Left lung (tissue), 4 donors: ENCODE measurements at regions not wholly inside any gene's neighbourhood (a gene's known extent, or its start where the extent isn't known, plus 50 kb on each side); places are given as distances from the start of the nearest gene placed in this dataset.

Source experiments
- ATAC-seq: fragments of 200-7000 bp; cut with Tn5 transposase; one replicate; pipeline ENCODE4 v1.9.1; 2020; ENCODE audit warnings: moderate library complexity
- DNase-seq, 4 donors: peaks; one replicate each; pipeline ENCODE4 v3.0.0-alpha.2; 2013 to 2020
- H3K27ac ChIP-seq, 2 donors: fragments of 200-600 bp; sonication (generic) in 1 of 2; one replicate each; pipeline versions ENCODE4 v1.5.0 to v1.8.0; 2020 to 2021
- H3K27me3 ChIP-seq, 2 donors: fragments of 200-600 bp; sonication (generic) in 1 of 2; one replicate each; pipeline versions ENCODE4 v1.5.0 to v1.8.0; 2020 to 2021
- H3K36me3 ChIP-seq, 2 donors: fragments of 200-600 bp; sonication (generic) in 1 of 2; one replicate each; pipeline versions ENCODE4 v1.5.0 to v1.8.0; 2020 to 2021
- H3K4me1 ChIP-seq, 2 donors: fragments of 200-600 bp; one replicate each; pipeline ENCODE4 v1.8.0; 2021
- H3K4me3 ChIP-seq, 2 donors: fragments of 200-600 bp; sonication (generic) in 1 of 2; one replicate each; pipeline versions ENCODE4 v1.5.0 to v1.8.0; 2020 to 2021; ENCODE audit warnings: mild to moderate bottlenecking in 1 of 2
- H3K9me3 ChIP-seq, 2 donors: fragments of 200-600 bp; sonication (generic) in 1 of 2; one replicate each; pipeline versions ENCODE4 v1.5.0 to v1.8.0; 2020 to 2021
- CTCF ChIP-seq, 2 donors: fragments of 200-600 bp; sonication (generic) in 1 of 2; IDR thresholded peaks; one replicate each; pipeline versions ENCODE4 v1.5.0 to v1.8.0; 2021; ENCODE audit warnings: antibody characterized with exemption in 2 of 2
- intact Hi-C, 2 donors: fragments of 100-400 bp; cut with DNase I; formaldehyde crosslinking; loops; one replicate each; pipeline versions ENCODE4 v1.11.2 to v1.14.2; 2022
- donor health status: DM: no; HTN: yes; CAD: no.
- donor health status: DM: no; HTN: no; CAD: no.

DNA sequence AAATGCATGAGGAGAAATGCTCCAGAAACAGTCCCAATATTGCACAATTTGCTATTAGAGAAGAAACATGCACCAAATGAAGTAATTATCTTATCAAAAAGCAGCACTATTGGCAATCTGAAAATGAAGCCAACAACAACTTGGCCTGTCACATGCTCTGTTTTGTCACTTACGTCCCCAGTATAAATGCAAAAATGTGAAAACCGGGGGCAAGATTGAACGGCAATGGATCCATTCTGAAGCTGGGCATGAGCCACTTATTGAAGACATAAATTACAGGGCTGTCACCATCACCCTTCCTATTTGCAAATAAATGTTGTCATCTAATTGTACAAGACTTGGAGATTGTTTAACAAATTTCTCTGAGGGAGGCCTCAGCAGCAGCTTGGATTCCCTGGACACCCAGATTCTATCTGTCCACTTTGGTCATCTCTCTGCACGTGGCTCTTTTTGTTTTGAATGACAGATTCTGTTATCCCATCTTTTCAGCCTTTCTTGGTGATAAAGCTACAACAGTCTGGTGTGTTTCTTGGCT, 180.2 kb upstream of the CDH5 start:
- no peaks in the 10 kb centered on the region for H3K36me3 ChIP-seq
- no peaks in the 10 kb centered on the region for H3K9me3 ChIP-seq
- no peak for TF ChIP-seq CTCF (IDR thresholded peaks at IDR 0.05)
- no peak overlapping the region for H3K27ac ChIP-seq
- ATAC-seq (no peak), DNase-seq (no peak)
- H3K4me1 ChIP-seq, result no peaks in the 10 kb centered on the region
- intact Hi-C loops, result no loop called here
- no peaks in the 10 kb centered on the region for H3K27me3 ChIP-seq
- H3K4me3 ChIP-seq, result no peak overlapping the region

DNA sequence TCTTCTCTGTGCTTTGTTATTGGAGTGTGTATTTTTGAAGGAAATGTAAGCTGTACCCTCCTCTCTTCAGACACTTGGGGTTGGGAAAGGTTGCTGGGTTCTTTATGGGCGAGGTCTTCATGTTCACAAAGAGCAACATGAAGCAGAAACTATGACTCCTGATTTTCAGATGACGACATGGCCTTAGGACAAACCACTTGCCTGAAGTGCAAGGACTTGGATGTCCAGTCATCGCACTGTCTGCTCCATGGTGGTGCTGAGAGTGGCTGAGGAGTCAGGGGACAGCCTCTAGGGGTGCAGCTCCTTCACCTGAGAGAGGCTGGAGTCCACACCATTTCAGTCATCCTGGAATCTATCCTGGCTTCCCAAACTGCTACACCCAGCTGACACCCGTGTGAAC, 183.9 kb upstream of the CDH5 start:
- H3K27me3 ChIP-seq, result no peaks in the 10 kb centered on the region
- no peak overlapping the region for H3K27ac ChIP-seq
- ATAC-seq (no peak), DNase-seq (no peak)
- no peaks in the 10 kb centered on the region for H3K4me1 ChIP-seq
- H3K36me3 ChIP-seq, result no peaks in the 10 kb centered on the region
- peaks cover 0 to 11% of the 10 kb centered on the region in 2 donors for H3K9me3 ChIP-seq
- no peak for TF ChIP-seq CTCF (IDR thresholded peaks at IDR 0.05)
- no peak overlapping the region for H3K4me3 ChIP-seq
- intact Hi-C loops, result no loop called here

GRCh38 chr16:66176731-66177130, 189.8 kb upstream of the CDH5 start:
- Histone ChIP-seq H3K36me3 (no peaks in the 10 kb centered on the region), H3K27me3 (no peaks in the 10 kb centered on the region), H3K27ac (no peak overlapping the region), H3K4me3 (no peak overlapping the region), H3K9me3 (peaks cover 0 to 11% of the 10 kb centered on the region in 2 donors), H3K4me1 (no peaks in the 10 kb centered on the region)
- TF ChIP-seq CTCF (IDR thresholded peaks at IDR 0.05), result no peak
- ATAC-seq (no peak), DNase-seq (no peak)
- intact Hi-C loops, result no loop called here

GRCh38 chr16:66176111-66176510, 190.4 kb upstream of the CDH5 start:
- H3K4me1 ChIP-seq, result no peaks in the 10 kb centered on the region
- H3K36me3 ChIP-seq, result no peaks in the 10 kb centered on the region
- H3K9me3 ChIP-seq, result peaks cover 0 to 11% of the 10 kb centered on the region in 2 donors
- no peak for TF ChIP-seq CTCF (IDR thresholded peaks at IDR 0.05)
- intact Hi-C loops, result no loop called here
- H3K27me3 ChIP-seq, result no peaks in the 10 kb centered on the region
- H3K27ac ChIP-seq, result no peak overlapping the region
- no peak overlapping the region for H3K4me3 ChIP-seq
- ATAC-seq (no peak), DNase-seq (no peak)

GRCh38 chr16:66175636-66176035, 190.9 kb upstream of the CDH5 start:
- ATAC-seq (no peak), DNase-seq (no peak)
- Histone ChIP-seq H3K36me3 (no peaks in the 10 kb centered on the region), H3K4me1 (no peaks in the 10 kb centered on the region), H3K9me3 (peaks cover 0 to 11% of the 10 kb centered on the region in 2 donors), H3K27ac (no peak overlapping the region), H3K4me3 (no peak overlapping the region), H3K27me3 (no peaks in the 10 kb centered on the region)
- no peak for TF ChIP-seq CTCF (IDR thresholded peaks at IDR 0.05)
- intact Hi-C loops, result no loop called here
